Stimulated activated CD8-positive, alpha-beta memory T cell treated with anti-CD3 and anti-CD28 coated beads, Interleukin-4, amount 100 ng/mL, for 1 hour (primary cell): ENCODE measurements at regions not wholly inside any gene's neighbourhood (a gene's known extent, or its start where the extent isn't known, plus 50 kb on each side); places are given as distances from the start of the nearest gene placed in this dataset.
"Not testable (repeated sequence)": the region's sequence is repeated elsewhere in the genome, so short reads cannot be mapped to it uniquely, and the experiment has no call there.

Experiments used
- DNase-seq, 2 donors: peaks; one replicate each; pipeline ENCODE4 v3.0.0-alpha.2; 2020; ENCODE audit warnings: low read depth in 2 of 2, low spot score in 1 of 2

DNA sequence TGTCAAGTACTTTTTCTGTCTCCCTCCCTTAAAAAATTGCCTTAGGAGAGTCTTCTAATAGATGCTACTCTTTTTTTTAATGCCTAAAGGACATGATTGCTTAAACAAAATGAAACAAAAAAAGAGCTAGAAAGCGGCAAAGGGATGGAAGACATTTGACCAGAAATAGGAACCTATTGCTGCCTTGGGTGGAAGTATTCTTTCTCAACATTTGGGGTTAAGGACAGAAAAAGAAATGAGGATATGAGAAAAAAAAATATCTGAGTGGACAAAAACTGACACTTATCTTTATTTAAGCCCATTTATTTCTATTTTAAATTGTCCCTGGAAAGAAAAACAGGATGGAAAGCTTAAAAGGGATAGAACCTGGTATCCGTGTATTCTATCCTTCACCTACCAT is 664.9 kb upstream of the CITED2 start:
- DNase-seq = no peak

DNA sequence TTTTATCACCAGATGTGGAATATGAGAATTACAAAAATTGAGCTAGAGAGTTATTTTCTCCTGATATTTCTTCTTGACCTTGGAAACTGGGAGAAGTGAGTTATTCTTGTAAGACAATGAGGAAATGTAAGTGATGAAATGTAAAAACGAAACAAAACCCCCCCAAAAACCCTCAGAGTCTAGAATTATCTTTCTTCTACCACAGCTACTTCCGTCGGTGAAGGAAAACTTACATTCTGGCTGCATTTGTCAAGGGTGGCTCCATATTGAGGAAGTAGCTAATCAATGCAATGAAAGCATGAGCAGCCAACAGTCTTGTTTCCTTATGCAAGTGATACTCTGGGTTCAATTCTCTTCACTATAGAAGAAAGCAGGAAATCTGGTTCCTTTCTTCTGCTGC is 661.7 kb upstream of the CITED2 start:
- no peak for DNase-seq

DNA sequence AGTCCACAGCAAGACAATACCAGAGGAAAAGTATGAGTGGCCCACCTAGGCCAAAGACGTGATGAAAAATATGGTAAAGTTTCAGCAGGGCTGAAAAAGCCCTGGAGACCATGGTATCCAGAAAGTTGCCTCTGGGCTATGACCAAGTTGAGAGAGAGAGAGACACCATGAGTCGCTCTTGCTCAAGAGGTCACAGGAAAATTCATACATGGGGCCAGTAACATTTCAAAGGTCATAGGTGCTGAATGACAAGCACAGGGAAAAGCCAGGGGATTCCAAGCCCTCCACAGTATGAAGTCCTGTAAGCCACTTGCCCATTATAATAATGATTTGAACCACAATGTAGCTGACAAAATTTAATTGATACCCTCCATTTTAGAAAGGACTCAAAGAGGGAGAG is 657.7 kb upstream of the CITED2 start:
- no peak for DNase-seq

DNA sequence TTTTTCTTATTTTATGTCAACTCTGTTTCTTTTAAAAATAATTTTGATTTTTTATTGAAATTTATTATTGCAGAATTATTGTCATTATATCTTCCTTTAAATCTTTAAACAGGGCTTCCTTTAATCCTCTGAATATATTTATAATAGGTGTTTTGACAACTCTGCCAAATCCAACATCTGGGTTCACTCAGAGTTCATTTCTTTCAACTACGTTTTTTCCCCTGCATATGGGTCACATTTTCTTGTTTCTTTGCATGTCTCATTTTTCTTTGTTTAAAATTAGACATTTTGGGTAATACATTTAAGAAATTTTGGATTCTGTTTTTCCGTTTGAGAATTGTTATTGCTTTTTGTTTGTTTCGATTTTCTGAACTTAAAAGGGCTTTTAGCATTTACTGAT is 655.1 kb upstream of the CITED2 start:
- DNase-seq = no peak

DNA sequence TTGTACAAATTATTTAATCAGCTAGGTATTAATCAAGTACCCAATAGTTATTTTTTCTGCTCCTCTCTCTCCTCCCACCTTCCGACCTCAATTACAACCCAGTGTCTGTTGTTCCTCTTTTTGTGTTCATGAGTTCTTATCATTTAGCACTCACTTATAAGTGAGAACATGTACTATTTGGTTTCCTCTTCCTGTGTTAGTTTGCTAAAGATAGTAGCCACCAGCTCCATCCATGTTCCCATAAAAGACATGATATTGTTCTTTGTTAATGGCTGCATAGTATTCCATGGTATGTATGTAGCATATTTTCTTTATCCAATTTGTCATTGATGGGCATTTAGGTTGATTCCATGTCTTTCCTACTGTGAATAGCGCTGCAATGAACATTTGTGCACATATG is 652.8 kb upstream of the CITED2 start:
- no peak for DNase-seq

DNA sequence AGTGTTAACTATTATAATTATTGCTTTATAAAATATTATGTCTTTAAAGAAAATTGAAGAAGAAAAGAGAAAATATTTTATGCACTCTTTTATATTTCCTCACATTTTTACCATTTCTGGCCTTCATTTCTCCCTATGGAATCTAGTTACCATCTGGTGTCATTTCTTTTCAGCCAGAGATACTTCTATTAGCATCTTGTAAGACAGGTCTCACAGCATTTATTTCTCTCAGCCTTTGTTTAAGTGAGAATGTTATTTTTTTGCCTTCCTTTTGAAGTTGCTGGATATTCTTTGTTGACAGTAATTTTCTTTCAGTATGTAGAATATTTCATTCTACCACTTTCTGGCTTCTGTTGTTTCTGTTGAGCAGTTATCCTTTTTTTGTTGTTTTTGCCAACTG is 652.1 kb upstream of the CITED2 start:
- DNase-seq = no peak

DNA sequence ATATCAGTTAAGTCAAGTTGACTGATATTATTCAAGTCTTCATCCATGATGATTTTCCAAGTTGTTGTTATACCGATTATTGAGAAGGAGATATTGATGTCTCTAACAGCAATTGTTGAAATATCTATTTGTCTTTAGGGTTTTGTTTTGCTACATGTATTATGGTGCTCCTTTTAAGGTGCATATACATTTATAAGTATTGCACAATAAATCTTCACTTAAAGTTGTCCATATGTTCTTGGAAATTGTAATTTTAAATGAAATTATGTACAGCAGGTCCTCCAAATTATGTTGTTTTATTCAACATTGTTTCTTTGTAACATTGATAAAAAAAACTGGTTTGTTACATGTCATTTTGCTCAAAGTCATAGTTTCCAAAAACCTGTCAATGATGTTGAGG is 650.7 kb upstream of the CITED2 start:
- DNase-seq = no peak

DNA sequence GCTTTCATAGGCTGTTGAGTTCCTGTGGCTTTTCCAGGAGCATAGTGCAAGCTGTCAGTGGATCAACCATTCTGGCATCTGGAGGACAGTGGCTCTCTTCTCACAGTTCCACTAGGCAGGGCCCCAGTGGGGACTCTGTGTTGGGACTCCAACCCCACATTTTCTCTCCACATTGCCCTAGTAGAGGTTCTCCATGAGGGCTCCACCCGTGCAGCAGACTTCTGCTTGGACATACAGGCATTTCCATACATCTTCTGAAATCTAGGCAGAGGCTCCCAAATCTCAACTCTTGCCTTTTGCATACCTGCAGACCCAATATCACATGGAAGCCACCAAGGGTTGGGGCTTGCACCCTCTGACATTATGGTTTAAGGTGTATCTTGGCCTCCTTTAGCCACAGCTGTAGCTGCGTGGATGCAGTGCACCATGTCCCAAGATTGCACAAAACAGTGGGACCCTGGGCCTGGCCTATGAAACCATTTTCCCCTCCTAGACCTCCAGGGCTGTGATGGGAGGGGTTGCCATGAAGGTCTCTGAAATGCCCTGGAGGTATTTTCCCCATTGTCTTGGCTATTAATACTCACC is 645.9 kb upstream of the CITED2 start:
- no peak for DNase-seq

DNA sequence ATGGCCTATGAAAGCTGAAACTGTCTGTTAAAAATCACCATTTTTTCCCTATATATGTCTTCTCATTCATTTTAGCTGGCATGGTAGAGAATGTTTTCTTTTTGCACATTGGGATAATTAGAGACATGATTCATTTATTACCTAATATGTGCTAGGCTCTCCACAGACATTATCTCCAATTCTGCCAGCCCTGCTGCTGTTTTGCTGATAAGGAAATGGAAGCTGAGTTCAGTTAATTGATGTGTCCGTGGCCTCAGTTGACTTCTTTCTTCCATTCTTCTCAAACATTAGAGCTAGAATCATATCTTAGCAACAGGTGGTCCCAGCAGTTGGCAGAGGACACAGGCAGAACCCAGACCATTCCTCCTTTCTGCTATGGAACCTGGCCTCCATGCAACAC is 644.1 kb upstream of the CITED2 start:
- no peak for DNase-seq

DNA sequence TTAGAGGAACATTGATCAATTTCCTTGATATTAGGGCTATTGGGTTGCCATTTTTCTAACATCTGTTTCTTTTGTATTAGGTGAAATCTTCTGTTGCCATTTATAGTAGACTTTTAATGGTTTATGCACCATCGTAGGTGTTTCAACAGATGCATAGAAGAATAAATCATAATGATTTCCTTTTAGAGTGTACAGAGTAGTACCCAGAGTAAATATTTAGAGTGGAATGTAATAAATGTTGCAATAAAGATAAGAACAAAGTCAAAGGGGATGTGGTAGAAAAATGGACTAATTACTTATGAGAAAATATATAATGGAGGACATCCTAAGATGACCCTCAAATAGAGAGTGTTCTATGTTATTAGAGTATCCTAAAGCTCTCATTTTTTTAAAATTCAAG is 643.0 kb upstream of the CITED2 start:
- no peak for DNase-seq

DNA sequence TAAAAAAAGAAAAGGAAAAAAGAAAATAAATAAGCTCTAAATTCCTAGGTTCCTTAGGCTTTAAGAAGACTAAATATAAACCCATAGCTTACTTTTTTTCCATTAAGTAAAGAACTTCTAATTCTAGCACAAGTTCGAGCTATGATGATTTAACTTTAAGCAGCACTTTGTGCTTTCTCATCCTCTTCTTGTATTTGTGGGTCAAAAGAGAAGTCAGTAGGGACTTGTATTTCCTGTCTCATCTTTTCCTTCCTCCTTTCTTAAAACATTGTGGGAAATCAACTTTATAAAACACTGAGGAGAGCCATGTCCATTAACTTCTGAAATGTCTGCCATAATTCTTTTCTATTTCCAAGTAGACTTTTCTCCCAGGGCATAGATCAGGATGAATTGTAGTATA is 637.7 kb upstream of the CITED2 start:
- DNase-seq = no peak

DNA sequence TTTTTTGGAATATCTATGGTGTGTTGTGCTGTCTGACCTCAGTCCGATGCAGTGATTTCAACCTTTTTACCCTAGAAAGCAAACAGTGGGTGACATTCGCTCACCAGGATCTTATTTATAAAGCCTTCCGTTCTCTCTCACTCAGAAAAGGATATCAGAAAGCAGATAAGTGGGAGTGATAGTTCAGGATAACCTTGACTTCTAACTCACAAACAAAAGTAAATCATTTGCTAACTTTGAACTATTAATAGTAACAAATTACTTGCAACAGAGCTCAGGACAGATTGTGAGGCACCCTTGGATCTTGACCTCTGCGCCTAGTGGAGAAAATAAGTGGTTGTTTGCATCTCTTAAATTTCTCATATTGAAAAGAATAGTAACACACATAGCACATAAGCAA is 637.1 kb upstream of the CITED2 start:
- no peak for DNase-seq

DNA sequence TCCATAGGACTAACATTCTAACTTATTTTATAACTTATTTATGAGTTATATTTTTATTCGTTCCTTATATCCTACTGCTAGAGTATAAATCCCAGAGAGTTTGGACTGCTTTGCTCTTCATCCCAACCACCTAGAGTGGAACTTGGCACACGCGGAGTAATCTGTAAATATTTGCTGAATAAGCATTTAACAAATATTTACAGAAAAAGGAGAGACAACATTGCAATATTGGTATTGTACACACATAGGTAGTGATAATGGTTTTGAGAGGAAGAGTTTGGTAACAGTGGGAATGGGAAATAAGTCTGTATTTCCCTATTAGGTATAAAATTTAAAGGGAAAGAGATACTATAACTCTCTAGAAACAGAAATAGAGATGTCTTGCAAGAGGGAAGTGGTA is 634.8 kb upstream of the CITED2 start:
- DNase-seq = no peak

DNA sequence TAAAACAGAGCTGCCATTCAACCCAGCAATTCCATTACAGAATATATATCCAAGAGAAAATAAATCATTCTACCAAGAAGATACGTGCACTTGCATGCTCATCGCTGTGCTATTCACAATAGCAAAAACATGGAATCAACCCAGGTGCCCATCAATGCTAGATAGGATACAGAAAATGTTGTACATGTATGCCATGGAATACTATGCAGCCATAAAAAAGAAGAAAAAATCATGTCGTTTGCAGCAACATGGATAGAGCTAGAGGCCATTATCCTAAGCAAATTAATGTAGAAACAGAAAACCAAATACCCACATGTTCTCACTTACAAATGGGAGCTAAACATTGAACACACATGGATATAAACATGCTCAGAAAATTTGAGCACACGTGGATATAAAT is 633.1 kb upstream of the CITED2 start:
- DNase-seq = no peak

DNA sequence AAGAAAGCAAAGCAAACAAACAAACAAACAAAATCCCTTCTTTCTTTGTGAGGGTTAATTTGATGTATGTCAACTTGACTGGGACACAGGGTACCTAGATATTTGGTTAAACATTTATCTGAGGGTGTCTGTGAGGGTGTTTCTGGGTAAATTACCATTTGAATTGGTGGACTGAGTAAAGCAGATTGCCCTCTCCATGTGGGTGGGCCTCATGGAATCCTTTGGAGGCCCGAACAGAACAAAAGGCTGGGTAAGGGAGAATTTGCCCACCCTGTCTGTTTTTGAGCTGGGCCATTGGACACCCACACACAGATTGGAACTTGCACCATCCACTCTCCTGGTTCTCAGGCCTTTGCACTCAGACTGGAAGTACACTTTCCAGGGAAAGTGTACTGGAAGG is 628.8 kb upstream of the CITED2 start:
- DNase-seq = no peak

DNA sequence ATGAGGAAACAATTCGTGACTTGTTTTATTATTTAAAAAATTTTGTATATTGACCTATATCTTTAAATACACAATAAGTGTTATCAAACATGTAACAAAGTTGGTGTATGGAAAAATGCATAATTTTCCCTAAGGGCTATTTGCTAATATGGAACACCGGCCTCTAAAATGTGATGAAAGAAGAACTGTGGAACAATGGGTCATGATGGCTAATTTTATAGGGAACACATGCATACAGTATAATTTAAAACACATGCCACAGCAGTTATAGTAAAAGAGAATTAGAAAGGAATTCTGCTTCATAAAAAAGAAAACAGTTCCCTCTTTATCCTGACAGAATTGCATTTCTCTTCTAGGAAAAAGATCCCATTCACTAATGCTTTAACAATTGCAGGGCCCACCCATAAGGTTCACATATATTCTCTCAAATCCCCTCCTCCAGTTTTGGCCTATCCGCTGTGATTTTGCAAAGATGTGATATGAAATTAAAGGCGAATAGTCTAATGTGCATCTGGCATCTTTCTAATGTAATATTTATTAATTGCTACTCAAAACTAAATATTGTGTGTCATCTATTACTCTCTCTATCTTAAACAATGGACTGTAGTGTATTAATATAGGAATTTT is 628.1 kb upstream of the CITED2 start:
- DNase-seq = no peak

DNA sequence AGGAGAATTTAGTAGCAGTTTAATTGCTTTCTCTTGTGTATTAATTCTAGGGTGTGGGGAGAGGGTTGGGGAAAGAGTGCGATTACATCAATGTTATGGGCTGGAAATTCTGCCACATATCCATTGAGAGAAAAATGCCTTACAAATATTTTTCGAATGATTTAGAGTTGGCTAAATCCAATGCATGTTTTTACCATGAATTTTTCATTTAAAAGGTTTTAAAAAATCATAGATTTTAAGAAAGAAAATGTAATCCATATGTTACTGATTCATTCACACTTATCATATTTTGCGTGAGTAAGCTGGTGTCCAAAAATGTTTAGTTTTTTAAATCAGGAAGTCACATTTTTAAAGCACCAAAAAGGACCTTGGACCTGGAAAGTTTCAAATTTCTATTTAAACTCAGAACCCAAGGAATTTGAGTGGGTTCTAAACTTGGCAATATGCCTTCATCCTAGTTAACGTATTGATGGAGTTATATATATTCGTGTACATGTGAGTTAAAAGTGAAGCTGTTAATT is 627.4 kb upstream of the CITED2 start:
- no peak for DNase-seq

DNA sequence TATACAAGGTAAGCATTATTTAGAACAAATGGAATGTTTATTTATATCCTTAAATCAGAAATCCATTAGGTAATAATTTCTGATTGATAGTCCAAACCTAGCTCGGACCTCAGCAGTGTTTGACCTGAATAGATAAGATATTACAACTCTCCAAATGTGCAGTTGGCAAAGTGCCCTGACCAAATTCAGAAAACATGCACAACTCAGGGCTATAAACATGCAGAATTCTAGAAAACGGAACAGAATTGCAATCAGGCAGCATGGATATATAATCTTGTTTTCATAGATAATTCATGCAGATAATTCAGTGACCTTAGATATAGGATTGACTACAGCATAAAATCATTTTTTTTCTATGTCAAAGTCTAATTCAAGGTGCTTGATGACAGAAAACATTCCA is 626.6 kb upstream of the CITED2 start:
- no peak for DNase-seq

DNA sequence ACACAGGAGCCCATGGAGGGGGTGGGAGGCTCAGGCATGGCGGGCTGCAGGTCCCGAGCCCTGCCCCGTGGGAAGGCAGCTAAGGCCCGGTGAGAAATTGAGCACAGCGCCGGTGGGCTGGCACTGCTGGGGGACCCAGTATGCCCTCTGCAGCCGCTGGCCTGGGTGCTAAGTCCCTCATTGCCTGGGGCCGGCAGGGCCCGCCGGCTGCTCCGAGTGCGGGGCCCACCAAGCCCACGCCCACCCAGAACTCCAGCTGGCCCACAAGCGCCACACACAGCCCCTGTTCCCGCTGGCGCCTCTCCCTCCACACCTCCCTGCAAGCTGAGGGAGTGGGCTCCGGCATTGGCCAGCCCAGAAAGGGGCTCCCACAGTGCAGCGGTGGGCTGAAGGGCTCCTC is 625.2 kb upstream of the CITED2 start:
- DNase-seq = not testable (repeated sequence)

DNA sequence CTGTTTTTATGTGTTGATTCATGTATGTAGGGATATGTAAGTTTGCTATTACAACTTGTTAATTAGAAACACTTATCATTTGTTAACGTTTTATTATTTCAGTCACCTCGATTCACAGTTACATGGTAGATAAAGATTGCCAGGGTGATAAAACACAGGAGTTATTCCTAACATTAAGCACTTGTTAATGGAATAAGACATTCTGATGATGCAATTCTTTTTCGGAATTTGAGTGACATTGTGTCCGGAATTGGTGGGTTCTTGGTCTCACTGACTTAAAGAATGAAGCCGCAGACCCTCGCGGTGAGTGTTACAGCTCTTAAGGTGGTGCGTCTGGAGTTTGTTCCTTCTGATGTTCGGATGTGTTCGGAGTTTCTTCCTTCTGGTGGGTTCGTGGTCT is 624.0 kb upstream of the CITED2 start:
- not testable (repeated sequence) for DNase-seq

DNA sequence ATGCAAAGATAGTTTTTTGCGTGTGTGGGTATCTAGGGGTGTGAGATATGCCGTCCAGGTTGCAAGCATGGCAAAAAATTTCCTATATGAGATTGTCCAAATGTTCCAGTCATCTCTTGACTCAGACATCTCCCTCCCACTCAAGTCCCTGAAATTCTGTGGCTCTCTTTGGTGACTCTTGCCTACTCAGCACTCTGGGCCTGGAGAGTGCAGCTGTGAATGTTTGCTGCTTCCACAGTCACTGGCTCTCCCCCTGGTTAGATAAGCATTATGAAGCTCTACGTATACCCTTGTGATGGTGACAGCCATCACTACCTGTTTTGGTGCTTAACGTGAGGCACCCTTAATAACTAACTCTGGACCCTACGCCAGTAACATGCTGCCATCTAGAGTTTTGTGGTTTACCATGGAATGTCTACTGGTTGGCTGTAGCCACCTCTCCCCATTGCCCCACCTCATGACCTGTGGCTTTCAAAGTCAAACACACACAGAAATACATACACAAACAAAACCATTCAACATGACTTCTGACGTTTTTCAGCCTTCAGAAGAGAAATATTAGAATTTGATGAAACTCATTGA is 621.9 kb upstream of the CITED2 start:
- no peak for DNase-seq

DNA sequence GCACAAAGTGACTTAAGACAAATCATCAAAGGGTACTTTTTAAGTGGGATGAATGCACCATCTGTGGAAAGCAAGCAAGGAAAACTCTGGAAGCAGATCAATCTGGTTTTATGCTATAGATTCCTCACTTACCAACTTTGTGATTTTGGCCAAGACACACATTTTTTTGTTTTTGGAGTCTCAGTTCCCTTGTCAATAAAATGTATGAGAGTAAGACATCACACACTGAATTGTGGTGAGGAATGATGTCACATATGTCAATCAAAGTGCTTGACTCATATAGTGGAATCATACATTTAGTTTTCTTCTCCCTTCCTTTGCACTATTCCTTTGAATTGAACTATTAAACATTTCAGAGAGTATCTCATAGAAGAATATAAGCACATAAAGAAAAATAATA is 620.5 kb upstream of the CITED2 start:
- DNase-seq = no peak
